ENCODE measurements at regions not wholly inside any gene's neighbourhood (a gene's known extent, or its start where the extent isn't known, plus 50 kb on each side); places are given as distances from the start of the nearest gene placed in this dataset.

DNA sequence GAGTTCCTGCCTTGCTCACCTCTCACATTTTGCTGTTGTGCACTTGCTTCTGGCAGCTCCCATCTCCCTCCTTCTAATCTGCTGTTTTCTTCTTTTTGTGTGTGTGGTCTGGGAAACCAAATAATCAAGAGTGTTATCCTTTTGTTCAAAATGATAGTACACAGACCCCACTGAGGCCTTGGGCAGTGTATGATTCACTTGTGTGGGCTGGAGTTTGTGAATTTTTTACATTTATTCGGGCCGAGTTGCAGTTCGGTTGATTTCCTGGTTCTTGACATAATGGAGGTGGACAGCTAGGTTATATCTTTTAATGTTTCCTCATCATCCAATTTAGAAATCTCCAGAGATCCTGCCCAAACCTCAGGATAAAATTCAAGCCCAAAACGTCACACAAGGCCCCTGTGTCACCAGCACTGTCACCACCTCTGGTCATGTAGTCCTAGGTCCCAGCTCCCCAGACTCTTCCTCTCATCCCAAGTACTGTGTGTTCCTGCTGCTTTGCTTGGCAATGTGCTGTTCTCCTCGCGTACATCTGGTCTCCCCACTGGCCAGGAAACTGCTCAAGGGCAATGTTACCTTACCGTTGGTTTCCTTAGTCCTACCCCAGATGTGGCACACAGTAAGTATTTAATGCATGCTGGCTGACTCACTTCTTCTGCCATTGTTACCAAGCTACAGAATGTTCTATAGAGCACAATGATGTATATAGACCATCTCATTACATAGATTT, 55.7 kb upstream of the PHACTR2 start:
- no peak for DNase-seq (ENCODE audit: low spot score)

DNA sequence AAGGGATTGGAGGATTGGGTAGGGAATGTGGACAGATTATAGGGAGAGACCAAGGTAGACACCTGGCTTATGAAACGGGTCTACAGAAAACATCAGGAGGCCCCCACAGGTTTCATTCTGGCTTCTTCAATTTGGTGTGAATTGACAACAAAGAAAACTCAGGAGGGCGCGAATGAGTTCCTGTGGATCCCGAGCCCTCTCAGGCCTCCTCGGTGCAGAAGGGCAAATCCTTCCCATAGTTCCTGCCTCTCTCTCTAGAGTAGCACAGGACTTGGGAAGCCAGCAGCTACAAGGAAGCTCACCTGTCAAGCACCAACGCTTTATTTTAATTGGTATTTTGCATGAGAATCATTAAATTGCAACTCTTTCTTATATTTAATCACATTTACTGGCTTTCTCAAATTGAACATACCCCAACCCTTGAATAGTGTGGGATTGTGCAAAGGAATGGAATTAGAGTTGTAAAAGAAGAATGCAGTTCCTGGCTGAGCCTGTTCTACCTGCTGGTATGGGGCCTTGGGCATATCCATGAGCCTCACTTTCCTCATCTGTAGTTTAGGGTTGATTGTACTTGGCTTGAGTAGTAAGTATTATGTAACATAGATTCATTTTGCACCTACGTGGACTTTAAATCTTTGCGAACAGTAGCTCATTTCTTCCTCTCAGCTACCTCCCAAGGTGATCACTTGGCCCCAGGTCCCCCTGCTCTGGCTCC, 56.4 kb upstream of the PHACTR2 start:
- no peak for DNase-seq (ENCODE audit: low spot score)

GRCh38 chr6:143620447-143620846, 57.3 kb upstream of the PHACTR2 start:
- no peak for DNase-seq (ENCODE audit: low spot score)

DNA sequence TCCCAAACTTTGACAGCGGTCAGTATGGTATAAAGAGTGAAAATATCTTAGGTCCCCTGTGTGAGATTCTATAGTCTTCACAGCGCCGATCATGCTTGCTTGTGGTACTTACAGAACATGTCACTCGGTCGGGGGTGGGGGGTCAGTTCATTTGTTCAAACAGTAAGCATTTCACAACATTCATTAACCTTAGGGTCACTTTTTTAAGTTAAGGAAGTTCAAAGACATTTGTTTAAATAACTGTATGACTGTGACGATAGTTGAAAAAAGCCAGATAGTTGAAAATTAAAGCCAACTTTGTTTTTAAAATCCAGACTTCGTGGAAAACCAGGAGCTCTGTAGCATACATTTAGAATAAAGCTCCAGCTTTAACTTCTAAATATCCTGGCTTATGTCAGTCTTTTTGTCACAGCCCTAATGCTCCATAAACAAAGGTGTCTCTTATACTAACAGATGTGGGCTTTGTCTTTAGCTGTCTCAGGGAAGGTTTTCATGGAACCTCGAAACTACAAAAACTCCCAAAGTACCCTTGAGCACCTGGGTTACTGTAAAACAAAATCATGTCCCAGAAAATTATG, 57.9 kb upstream of the PHACTR2 start:
- DNase-seq (ENCODE audit: low spot score), result no peak

DNA sequence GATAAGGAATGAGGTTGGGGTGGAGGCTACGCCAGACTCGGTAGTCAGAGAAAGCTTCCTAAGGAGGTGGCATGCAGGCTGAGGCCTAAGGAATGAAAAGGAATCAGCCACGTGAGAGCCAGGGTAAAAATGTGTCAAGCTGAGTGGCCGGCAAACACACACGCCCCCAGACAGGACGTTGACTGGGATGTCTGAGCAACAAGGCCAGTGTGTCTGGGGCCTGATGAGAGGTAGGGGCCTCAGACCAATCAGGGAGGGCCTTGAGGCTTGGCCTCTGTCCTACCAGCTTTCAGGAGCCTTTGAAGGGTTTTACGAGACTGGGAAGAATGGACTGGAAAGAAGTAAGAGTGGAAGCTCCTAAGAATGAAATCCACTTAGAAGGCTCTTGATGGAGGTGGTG, 61.0 kb upstream of the PHACTR2 start:
- no peak for DNase-seq (ENCODE audit: low spot score)

- DNase-seq (ENCODE audit: low spot score), result no peak
Observed at GRCh38 chr6:143615785-143616184, 62.0 kb upstream of the PHACTR2 start.

DNA sequence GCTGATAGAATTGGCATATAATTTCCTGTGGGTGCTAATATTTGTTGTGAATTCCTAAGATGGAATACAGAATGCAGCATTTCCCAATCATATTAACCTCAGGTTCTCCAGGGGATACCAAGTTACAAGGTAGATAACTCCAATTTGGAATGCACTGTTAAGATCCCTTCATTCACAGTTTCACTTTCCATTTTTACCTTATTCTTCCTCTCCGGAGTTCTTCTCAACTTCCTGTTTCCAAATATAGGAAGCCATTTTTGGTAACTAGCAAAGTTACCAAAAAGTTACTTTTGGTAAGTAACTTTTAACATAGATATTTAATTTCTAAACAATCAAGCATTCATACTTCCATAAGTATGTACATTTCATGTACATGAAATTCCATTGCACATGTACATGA, 63.5 kb upstream of the PHACTR2 start:
- no peak for DNase-seq (ENCODE audit: low spot score)

DNA sequence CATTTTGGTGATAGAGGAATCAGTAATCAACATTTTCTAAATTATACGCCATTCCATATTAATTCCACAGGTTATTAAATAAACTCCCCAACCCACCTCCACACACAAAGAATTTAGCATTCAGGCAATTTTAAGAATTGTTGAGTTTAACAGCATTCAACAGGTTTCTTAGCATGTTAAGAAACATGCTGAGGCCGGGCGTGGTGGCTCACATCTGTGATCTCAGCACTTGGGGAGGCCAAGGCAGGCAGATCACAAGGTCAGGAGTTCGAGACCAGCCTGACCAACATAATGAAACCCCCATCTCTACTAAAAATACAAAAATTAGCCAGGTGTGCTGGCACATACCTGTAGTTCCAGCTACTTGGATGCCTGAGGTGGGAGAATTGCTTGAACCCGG, 64.0 kb upstream of the PHACTR2 start:
- DNase-seq (ENCODE audit: low spot score), result no peak

DNA sequence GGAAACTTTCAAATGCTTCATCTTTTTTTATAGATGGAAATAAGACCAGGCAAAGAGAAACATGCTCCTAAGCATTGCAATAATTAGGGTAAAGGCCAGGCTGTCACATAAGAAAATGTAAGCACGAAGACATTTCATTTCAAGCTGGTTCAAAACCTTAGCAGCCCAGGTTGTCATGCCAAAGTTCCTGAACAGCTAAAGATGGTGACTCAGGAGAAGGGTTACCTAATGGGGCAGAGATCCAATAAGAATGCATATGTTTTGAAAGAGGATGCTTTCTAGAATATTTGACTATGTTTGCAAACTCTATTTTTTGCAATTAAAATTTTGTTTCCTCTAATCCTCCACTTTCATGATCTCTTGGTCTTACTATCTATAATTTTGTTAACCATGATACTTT, 65.6 kb upstream of the PHACTR2 start:
- no peak for DNase-seq (ENCODE audit: low spot score)

DNA sequence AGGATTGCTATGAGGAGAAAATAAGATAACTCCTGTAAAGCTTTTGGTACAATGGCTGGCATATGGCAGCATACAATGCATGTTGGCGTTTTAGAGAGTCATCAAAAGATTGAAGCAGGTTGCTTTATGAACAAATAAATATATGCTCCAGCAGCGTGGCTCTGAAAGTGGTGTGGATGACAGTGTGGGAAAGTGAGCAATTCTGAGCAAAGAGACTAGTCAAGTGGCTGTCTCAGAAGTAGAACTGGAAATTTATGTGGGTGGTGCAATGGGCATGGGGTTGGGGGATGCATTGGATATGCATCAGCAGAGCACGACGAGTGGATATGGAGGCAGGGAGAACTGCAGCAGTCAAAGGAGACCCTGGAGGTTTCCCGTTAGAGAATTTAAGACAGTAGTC, 66.2 kb upstream of the PHACTR2 start:
- DNase-seq (ENCODE audit: low spot score), result no peak

- DNase-seq (ENCODE audit: low spot score), result no peak
Observed at GRCh38 chr6:143609972-143610371, 67.8 kb upstream of the PHACTR2 start.

DNA sequence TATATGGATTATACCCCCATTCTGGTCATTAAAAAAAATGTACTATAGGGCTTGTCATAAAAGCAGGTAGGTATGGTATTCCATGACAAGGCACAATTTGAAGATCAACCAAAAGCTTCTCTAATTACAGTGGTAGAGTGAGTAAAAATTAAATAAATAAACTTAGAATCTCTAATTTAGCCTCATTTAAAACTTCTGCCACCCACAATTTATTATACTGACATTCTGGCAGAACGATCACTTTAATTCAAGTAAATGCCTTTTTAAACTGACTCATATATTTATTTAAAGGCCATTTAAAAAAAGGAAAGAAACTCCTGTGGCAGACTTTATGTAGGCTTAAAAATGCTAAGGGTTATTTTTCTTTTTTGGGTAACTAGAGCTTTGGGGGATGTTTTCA, 68.3 kb upstream of the PHACTR2 start:
- DNase-seq (ENCODE audit: low spot score), result no peak

DNA sequence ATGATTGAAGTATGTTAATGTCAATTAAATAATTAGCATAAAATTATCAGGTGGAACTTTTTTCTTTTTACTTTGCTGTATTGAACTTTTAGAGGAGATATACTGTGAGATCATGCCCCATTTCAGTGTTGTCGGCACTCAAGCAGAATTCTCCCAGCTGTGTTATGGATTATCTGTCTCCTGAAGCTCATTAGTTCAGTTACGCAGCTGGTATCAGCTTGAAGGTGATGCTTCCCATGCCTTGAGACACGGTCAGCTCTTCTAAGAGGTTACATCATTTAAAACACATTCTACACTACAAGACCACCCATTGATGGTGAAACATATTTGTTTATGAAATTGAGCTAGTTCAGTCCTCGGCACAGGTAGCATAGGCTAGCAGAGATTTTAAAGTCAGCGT, 68.9 kb upstream of the PHACTR2 start:
- no peak for DNase-seq (ENCODE audit: low spot score)

DNA sequence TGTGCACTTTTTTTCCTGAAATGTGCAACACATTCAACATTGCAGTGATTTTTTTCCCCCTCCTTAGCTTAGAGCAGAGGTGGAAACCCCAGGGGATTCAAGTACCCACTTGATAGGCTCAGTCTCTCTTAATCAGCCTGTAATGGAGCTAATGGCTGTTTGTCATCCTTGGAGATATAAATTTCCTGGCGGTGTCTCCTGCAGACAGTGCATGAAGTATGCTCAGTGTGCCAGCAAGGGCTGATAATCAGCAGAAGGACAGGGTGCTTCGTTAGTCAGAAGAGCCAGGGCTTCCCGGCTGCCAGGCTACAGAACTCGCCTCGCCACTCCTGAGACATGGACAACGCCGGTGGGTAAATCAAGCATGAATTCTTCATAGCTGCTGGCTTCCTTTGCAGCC, 69.8 kb upstream of the PHACTR2 start:
- no peak for DNase-seq (ENCODE audit: low spot score)

- DNase-seq (ENCODE audit: low spot score), result no peak
Observed at GRCh38 chr6:143607168-143607567, 70.6 kb upstream of the PHACTR2 start.

DNA sequence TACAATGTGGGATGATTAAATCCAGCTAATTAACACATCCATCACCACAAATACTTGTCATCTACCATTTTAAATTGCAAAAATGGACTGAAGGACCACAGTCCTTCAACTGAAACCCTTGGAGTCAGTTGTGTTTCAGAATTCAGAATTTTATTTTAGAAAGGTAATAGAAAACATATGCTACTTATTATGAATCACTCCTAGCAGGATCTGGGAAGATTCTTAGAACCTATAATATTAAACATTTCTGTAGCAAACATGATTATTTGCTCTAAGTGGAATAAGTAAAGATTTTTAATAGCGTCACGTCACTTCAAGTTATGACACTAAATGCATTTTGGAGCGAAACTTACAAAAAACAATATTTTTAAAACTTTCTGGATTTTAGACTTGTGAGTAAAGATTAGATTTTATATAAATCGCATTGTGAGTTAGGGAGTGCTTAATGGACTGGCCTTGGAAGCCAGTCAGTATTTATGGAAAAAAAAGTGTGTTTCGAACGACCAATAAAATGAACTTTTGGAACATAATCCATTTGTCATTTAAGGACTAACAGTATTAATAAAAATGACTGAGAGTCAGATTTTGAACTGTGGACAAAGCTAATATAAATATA, 71.8 kb upstream of the PHACTR2 start:
- no peak for DNase-seq (ENCODE audit: low spot score)

GRCh38 chr6:143603455-143603854, 74.3 kb upstream of the PHACTR2 start:
- no peak for DNase-seq (ENCODE audit: low spot score)

DNA sequence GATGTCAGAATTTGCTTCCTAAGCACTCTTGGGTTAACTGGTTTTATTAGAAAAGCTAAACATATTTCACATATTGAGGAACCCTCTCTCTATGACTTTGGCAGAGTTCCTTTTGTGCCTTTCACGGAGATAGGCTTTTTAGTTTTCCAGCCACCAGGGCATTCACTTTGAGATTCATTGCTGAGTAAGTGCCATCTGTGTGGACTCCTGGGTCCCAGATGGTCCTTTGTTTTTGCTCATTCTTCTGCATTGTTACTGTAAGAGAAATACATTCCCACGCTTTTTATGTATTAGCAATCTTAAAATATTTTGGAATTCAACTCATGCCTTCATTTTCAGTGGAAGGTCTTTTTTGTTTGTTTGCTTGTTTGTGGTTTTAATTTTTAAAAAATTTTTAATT, 76.3 kb upstream of the PHACTR2 start:
- no peak for DNase-seq (ENCODE audit: low spot score)

DNA sequence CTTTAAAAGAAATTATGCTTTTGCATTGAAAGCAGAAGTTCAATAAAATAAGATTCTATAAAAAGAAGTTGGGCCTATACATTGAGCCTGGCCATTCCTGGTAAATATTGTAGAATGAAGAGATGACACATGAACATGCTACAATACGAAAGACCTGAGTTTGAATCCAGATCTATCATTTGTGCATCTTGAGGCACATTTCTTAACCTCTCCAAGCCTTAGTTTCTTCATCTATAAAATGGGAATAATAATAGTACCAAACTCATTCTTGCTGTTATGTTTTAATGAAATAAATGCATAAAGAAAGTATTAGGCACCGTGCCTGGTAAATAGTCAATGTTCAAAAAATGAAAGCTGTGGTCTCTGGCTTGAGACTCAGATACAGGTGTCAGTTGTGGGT, 76.9 kb upstream of the PHACTR2 start:
- no peak for DNase-seq (ENCODE audit: low spot score)

- no peak for DNase-seq (ENCODE audit: low spot score)
Observed at GRCh38 chr6:143598466-143599080, 79.2 kb upstream of the PHACTR2 start.

- peak; percentile 38 for DNase-seq (ENCODE audit: low spot score)
Observed at GRCh38 chr6:143596866-143597265, 80.9 kb upstream of the PHACTR2 start.

DNA sequence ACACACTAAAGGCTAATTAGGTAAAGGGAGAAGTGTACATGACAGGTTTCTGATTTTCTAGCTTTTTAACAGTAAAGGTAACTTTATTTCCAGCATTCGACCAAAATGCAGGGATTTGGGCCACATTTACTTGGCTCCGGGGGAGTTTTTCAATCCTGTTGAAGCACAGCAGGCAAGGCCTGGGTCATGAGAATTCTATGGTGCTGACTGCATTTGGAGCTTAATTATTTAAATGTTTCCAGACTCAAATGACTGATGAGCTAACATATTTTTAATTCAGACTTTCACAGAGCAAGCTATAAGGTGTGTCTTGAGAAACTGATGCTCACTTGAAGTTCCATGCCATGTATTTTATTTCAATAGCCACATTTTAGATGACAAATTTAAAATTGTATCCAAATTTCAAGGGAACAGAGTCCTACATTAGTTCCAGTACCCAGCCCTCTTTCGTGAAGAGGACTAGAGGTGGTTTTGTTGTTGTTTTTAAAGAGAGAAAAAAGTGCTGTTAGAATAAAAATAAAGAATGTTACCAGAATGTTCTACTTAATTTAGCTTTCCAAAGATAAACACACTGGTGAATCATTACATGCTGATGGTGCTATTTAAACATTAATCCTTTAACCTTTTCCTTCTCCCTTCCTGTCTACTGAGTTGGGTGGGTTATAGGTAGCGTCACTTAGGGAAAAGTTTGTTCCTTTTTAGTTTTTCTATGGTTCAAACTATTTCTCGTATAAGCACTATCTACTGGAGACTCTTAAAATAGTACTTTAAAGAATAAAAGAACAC, 82.3 kb upstream of the PHACTR2 start:
- no peak for DNase-seq (ENCODE audit: low spot score)

Measured in hepatic stellate cell (primary cell).